ENCODE measurements at regions not wholly inside any gene's neighbourhood (a gene's known extent, or its start where the extent isn't known, plus 50 kb on each side); places are given as distances from the start of the nearest gene placed in this dataset.
"Not testable (repeated sequence)": the region's sequence is repeated elsewhere in the genome, so short reads cannot be mapped to it uniquely, and the experiment has no call there.

GRCh38 chr4:60485276-60485675 lies 714.9 kb upstream of the ADGRL3 start:
- Histone ChIP-seq H4K20me1 (ENCODE audit: control insufficient read depth, insufficient read depth, insufficient read length) (no peaks in the 10 kb centered on the region), H3K18ac (ENCODE audit: insufficient read length, low read depth, low read length) (no peak overlapping the region), H2BK15ac (ENCODE audit: low read depth, low read length) (no peak overlapping the region), H3T11ph (ENCODE audit: low read length) (no peak overlapping the region), H3K9ac (ENCODE audit: extremely low read depth, insufficient read length, low read length) (no peak overlapping the region), H3K79me2 (ENCODE audit: insufficient read depth, low read length) (no peaks in the 10 kb centered on the region), H4K5ac (ENCODE audit: insufficient read length, low read depth, low read length) (no peak overlapping the region), H4K8ac (replicated peaks; ENCODE audit: insufficient read length, low read depth, low read length) (no peak overlapping the region), H2BK5ac (ENCODE audit: insufficient read length, low read length) (no peak overlapping the region), H3K23me2 (ENCODE audit: insufficient read length, low read depth, low read length, poor library complexity, severe bottlenecking) (no peaks in the 10 kb centered on the region), H3K79me1 (ENCODE audit: insufficient read depth, low read depth, low read length, poor library complexity, severe bottlenecking) (no peaks in the 10 kb centered on the region), H3K4me2 (ENCODE audit: insufficient read depth, insufficient read length, low read length) (no peak overlapping the region), H3K27me3 (ENCODE audit: insufficient read depth, low read length) (no peaks in the 10 kb centered on the region), H2AK5ac (ENCODE audit: insufficient read length, low read length) (no peak overlapping the region), H3K9me3 (ENCODE audit: control insufficient read depth, low read depth, low read length) (no peaks in the 10 kb centered on the region), H3K27ac (ENCODE audit: insufficient read length, low read depth, low read length) (no peak overlapping the region), H3K4me1 (ENCODE audit: insufficient read depth, low read length) (no peaks in the 10 kb centered on the region), H3K14ac (ENCODE audit: insufficient read depth, low read length) (no peak overlapping the region), H3K56ac (ENCODE audit: insufficient read length, low read depth, low read length) (no peak overlapping the region), H2BK20ac (ENCODE audit: low read depth, low read length, poor library complexity, severe bottlenecking) (no peak overlapping the region), H2BK12ac (ENCODE audit: insufficient read length, low read depth, low read length) (no peak overlapping the region), H3K4ac (ENCODE audit: low read depth, low read length) (no peak overlapping the region), H2BK120ac (ENCODE audit: low read depth, low read length, poor library complexity, severe bottlenecking) (no peak overlapping the region), H4K91ac (ENCODE audit: insufficient read length, low read depth, low read length) (no peak overlapping the region), H2AFZ (ENCODE audit: low read length) (no peak overlapping the region), H3K23ac (ENCODE audit: insufficient read length, low read depth, low read length) (no peak overlapping the region)
- Mint-ChIP-seq H3K9me3 (no peaks in the 10 kb centered on the region), H3K27ac (peak overlapping the region in 2 of 3 experiments; percentile 0 to 1; a peak in 2 of 7 replicates), H3K4me1 (peaks cover 31% of the 10 kb centered on the region in 2 experiments), H3K27me3 (ENCODE audit: low read depth) (no peaks in the 10 kb centered on the region; the same call in 1 of the 2 replicates), H3K4me3 (no peak overlapping the region), H3K36me3 (ENCODE audit: insufficient read depth in 1 of 3, low read depth in 3 of 3) (no peaks in the 10 kb centered on the region)
- no CpG with 5 or more reads among the region's 3 CpGs for WGBS (ENCODE audit: extremely low coverage, insufficient read length, low lambda C conversion rate)
- DNase-seq = no peak
- no peak for TF ChIP-seq CTCF (conservative IDR thresholded peaks at IDR 0.05)

DNA sequence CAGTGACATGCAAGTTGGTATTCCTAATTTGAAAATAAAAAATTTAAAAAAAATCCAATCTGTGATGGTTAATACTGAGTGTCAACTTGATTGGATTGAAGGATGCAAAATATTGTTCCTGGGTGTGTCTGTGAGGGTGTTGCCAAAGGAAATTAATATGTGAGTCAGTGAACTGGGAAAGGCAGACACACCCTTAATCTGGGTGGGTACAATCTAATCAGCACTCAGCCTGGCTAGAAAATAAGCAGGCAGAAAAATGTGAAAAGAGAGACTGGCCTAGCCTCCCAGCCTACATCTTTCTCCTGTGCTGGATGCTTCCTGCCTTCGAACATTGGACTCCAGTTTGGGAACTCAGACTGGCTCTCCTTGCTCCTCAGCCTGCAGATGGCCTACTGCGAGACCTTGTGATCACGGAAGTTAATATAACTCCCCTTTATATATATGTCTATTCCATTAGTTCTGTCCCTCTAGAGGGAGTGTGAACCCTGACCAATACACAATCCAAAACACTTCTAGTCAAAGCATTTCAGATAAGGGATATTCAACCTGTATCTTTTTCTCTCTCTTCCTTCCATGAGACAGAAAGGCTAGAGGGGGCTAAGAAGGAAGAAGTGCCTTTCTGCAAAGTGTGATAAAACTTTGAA lies 712.9 kb upstream of the ADGRL3 start:
- not testable (repeated sequence) for H2AFZ ChIP-seq (ENCODE audit: low read length); H2BK120ac ChIP-seq (ENCODE audit: low read depth, low read length, poor library complexity, severe bottlenecking); H3K14ac ChIP-seq (ENCODE audit: insufficient read depth, low read length); H3K56ac ChIP-seq (ENCODE audit: insufficient read length, low read depth, low read length); H4K5ac ChIP-seq (ENCODE audit: insufficient read length, low read depth, low read length); H3K27me3 ChIP-seq (ENCODE audit: insufficient read depth, low read length); H3K4me2 ChIP-seq (ENCODE audit: insufficient read depth, insufficient read length, low read length); H3K4me1 ChIP-seq (ENCODE audit: insufficient read depth, low read length); H4K91ac ChIP-seq (ENCODE audit: insufficient read length, low read depth, low read length); H3K9me3 Mint-ChIP-seq; H3K23me2 ChIP-seq (ENCODE audit: insufficient read length, low read depth, low read length, poor library complexity, severe bottlenecking); H4K8ac ChIP-seq (replicated peaks; ENCODE audit: insufficient read length, low read depth, low read length); H2BK12ac ChIP-seq (ENCODE audit: insufficient read length, low read depth, low read length); H2AK5ac ChIP-seq (ENCODE audit: insufficient read length, low read length); DNase-seq; H4K20me1 ChIP-seq (ENCODE audit: control insufficient read depth, insufficient read depth, insufficient read length); H3K23ac ChIP-seq (ENCODE audit: insufficient read length, low read depth, low read length); H3K9me3 ChIP-seq (ENCODE audit: control insufficient read depth, low read depth, low read length); H3K18ac ChIP-seq (ENCODE audit: insufficient read length, low read depth, low read length); H3K79me2 ChIP-seq (ENCODE audit: insufficient read depth, low read length); H2BK5ac ChIP-seq (ENCODE audit: insufficient read length, low read length); H3K9ac ChIP-seq (ENCODE audit: extremely low read depth, insufficient read length, low read length); H3K27ac ChIP-seq (ENCODE audit: insufficient read length, low read depth, low read length); H3K36me3 Mint-ChIP-seq (ENCODE audit: insufficient read depth in 1 of 3, low read depth in 3 of 3); H3T11ph ChIP-seq (ENCODE audit: low read length); H3K27me3 Mint-ChIP-seq (ENCODE audit: low read depth); H3K79me1 ChIP-seq (ENCODE audit: insufficient read depth, low read depth, low read length, poor library complexity, severe bottlenecking); H2BK20ac ChIP-seq (ENCODE audit: low read depth, low read length, poor library complexity, severe bottlenecking); H3K4me3 Mint-ChIP-seq; H2BK15ac ChIP-seq (ENCODE audit: low read depth, low read length); H3K4ac ChIP-seq (ENCODE audit: low read depth, low read length)
- WGBS (ENCODE audit: extremely low coverage, insufficient read length, low lambda C conversion rate) = no CpG with 5 or more reads among the region's 3 CpGs
- H3K27ac Mint-ChIP-seq = peak overlapping the region in 1 of 3 experiments; percentile 52; a peak in 1 of 7 replicates
- H3K4me1 Mint-ChIP-seq = peaks cover 31% of the 10 kb centered on the region in 2 experiments

Data from H9 (cell line).